Stimulated activated CD8-positive, alpha-beta memory T cell treated with anti-CD3 and anti-CD28 coated beads, Interleukin-4, amount 100 ng/mL, for 4 hours (primary cell): ENCODE measurements at regions not wholly inside any gene's neighbourhood (a gene's known extent, or its start where the extent isn't known, plus 50 kb on each side); places are given as distances from the start of the nearest gene placed in this dataset.
"Not testable (repeated sequence)": the region's sequence is repeated elsewhere in the genome, so short reads cannot be mapped to it uniquely, and the experiment has no call there.

Experiments used
- DNase-seq, 2 donors: peaks; one replicate each; pipeline ENCODE4 v3.0.0-alpha.2; 2020; ENCODE audit warnings: low read depth in 2 of 2, low spot score in 1 of 2

DNA sequence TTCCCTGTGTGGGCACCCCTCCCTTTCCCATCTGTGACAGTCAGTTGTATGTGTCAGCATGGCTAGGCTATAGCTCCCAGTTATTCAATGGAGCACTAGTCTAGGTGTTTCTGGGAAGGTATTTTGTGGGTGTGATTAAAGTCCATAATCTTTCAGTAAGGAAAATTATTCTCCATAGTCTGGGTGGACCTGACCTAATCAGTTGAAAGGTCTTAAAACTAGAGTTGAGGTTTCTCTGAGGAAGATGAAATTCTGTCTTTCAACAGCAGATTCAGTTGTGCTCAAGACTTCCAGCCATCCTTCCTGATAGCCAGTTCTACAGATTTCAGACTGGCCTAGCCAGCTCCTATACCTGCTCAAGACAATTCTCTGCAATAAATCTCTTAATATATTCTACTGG lies 284.6 kb upstream of the PROK2 start:
- DNase-seq = no peak

- no peak for DNase-seq
These were observed 283.7 kb upstream of the PROK2 start for GRCh38 chr3:72068621-72069020.

GRCh38 chr3:72067721-72068120 lies 282.8 kb upstream of the PROK2 start:
- DNase-seq = no peak

DNA sequence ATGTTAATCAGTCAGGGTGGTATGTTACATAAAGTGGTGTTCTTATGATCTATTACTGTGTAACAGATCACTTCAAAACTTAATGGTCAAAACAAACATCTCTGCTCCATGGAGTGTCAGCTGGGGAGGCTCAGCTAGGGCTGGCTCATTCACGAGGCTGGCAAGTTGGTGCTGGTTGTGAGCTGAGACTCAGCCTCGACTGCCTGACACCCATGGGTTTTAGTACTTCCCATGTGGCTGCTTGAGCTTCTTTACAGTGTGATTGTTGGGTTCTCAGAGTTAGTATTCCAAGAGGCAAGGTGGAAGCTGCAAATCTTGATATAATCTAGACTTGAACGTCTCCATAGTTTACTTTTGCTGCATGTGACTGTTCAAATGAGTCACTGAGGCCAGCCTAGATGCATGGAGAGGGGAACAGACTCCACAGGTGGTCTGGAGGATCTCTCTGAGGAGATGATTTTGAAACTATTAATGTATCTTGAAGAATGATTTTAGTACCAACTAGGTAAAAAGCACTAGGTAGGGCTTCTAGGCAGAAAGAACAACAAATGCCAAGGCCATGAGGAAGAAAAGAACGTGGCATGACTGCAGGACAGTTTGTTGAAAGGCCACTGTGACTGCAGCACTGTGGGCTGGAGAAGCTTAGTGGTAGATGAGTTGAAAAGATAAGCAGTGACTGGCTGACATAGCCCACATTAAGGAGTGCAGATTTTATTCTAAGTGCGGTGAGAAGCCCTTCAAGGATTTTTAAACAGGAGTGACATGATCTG lies 281.1 kb upstream of the PROK2 start:
- DNase-seq = no peak

GRCh38 chr3:72065236-72065635 lies 280.3 kb upstream of the PROK2 start:
- no peak for DNase-seq

DNA sequence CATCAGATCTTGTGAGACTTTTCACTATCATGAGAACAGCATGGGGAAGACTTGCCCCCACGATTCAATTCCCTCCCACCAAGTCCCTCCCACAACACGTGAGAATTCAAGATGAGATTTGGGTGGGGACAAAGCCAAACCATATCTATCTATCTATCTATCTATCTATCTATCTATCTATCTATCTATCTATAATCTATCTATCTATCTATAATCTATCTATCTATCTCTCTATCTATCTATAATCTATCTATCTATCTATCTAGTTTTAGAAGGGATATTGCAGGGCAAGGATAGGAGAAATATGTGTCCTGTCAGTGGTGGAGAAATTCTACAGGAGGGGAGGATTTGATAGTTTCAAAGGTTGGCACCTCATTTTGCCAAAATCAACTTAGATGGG lies 279.8 kb upstream of the PROK2 start:
- not testable (repeated sequence) for DNase-seq

GRCh38 chr3:72062017-72062416 lies 277.1 kb upstream of the PROK2 start:
- DNase-seq = no peak

DNA sequence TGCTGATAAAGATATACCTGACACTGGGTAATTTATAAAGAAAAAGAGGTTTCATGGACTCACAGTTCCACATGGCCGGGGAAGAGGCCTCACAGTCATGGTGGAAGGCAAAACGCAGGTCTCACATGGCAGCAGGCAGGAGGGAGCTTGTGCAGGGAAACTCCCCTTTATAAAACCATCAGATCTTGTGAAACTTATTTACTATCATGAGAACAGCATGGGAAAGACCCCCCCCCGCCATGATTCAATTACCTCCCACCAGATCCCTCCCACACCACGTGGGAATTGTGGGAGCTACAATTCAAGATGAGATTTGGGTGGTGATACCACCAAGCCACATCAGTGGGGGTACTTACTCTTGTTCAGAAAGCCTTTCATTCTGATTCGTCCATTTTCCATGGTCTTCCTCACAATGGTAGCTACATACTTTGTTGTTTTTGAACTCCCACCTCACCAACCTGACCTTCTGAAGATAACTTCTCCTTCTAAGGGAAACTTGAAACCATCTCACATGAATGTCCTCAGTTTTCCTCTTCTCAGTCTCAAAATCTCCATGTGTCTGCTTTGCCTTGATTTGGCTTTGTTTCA lies 275.6 kb upstream of the PROK2 start:
- no peak for DNase-seq

- DNase-seq = no peak
These were observed 273.6 kb upstream of the PROK2 start for GRCh38 chr3:72058493-72059081.

- no peak for DNase-seq
These were observed 270.5 kb upstream of the PROK2 start for GRCh38 chr3:72055436-72055835.

GRCh38 chr3:72054976-72055375 lies 270.0 kb upstream of the PROK2 start:
- no peak for DNase-seq

DNA sequence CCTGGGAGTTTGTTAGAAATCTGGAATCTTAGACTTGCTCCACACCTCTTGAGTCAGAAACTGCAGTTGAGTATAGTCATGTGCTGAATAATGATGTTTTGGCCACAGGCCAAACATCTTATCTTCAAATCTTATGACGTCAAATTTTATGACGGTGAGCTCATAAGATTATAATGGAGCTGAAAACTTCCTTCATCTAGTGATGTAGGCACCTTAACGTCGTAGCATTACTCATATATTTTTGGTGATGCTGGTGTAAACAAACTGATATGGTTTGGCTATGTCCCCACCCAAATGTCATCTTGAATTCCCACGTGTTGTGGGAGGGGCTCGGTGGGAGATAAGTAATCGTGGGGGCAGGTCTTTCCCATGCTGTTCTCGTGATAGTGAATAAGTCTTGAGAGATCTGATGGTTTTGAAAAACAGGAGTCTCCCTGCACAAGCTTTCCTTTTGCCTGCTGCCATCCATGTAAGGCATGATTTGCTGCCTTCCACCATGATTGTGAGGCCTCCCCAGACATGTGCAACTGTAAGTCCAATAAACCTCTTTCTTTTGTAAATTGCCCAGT lies 268.0 kb upstream of the PROK2 start:
- no peak for DNase-seq

- no peak for DNase-seq
These were observed 265.8 kb upstream of the PROK2 start for GRCh38 chr3:72050771-72051170.

- DNase-seq = no peak
These were observed 265.2 kb upstream of the PROK2 start for GRCh38 chr3:72050048-72050632.

DNA sequence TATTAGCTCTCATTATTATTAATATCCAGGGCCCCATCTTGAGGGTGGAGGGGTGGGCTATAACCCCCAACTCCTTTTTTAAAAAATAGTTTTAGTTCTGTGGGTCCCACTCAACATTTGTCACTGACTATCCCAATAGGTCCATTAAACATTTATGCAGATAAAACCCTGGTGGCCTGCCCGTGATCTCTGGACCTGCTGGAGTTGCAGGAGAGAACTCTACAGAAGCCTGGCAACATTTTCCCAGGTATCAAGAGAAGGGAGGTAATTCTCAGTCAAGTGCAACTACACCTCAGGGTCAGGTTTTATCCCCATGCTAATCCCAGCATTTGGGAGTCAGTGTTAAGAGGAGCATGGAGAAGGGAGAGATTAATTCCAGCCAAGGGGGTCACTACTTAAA lies 264.4 kb upstream of the PROK2 start:
- no peak for DNase-seq

DNA sequence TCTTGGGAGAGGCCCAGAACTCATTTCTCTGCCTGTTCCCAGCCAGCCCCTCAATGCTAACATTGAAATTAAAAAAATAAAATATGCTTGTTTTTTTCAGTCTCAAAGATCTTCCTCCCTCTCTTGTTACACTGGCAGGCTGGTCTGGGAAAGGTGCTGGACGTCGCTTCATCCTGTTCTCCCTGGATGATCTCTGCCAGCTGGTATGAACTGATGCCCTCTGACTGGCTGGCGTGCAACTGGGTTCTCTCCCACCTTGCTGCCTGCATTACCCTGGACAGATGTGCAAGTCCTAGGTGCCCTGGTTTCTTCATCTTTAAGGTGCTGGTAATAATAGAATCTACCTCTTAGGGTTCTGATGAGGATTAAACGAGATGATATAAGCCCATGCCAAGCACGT lies 263.9 kb upstream of the PROK2 start:
- no peak for DNase-seq

DNA sequence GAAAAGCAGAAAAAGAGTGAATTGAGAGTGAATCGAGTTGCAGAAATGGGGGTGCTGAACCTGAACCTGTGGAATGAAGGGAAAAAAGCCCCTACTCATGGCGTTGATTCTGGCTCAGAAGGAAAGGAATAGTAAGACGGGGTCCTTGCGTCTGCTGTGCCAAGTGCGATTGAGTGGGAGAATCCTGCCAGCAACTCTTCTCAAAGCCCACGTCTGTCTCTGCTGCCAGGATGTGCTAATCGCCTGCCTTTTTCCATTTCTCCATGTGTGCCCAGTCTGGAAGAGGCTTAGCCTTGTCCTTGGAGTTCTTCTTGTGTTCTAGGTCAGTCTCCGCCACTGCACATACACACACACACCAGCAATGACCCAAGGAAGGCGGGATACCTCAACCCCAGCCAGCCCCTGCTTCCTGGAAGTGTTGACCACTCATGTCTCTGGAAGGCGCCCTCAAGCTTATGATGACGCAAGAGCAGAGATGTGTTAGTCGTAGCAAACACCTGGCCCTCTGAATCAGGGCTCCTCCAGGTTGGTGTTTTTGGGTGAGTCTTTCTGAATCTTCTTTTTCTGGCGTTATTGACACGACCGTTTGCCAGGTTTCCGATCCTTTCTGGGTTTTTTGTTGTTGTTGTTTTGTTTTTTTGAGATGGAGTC lies 262.4 kb upstream of the PROK2 start:
- no peak for DNase-seq

DNA sequence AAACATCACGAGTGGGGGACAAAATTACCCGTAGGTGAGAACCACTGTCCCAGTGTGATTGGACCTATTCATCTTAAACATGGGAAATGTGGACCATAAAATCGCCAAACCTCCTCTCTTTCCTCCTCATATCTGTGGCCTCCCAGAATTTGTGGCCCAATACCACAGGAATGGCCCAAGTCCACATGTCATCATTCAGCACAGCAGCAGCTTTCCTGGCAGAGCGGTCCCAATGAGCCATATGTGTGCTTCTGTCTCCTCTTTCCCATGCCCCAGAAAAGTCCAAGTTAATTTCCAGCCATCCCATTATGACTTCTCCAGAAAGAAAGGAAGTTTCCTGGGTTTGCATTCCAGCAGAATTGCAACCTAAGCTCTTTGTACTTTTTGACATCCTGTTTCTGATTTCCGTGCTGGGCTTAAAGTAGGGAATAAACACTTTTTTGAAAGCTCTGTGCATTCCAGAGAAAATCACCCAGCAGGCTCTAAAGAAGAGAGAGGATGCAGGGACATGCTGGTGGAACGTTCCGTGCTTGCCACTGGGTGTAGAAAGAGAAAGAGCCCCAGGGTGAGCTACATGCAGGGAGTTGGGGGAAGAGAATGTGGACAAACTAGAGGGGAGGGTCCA lies 259.4 kb upstream of the PROK2 start:
- DNase-seq = no peak

DNA sequence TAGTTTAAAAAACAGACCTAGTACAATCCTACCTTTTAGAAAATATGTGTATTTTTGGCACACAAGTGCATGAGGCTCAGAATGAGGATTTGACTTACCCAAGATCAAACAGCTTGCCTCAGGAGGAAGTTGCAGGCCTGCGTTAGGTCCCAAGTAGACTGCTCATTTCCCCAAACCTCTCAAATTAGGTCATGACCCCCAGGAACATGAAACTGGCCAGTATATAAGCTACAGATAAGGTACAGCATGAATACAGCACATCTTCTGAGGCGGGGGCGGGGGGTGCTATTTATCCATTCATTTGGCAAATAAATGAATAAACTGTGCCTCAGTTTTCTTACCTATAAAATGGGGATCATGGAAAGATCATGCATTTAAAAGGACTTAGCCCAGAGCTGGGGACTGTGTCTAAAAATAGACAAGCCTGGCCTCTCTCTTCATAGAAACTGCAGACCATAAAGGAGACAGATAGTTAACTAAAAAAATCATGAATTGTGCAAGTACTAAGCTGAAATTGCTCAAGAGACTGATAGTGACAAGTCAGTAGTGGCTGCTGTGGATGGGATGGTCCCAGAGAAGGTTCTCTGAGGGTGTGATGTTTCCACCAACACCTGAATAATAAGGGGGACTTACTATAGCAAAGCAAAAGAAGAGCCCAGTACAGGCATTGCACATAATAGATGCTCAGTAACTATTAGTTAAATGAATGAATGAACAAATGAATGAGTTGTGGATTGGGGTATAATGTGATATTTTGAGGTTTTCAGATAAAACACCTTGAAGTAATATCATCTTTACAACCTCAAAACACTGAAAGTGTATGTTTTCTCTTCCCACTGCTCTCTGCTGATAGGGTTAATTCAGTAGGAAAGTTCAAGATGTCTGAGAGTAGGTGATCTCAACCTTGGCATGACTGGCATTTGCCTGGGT lies 258.5 kb upstream of the PROK2 start:
- no peak for DNase-seq
